GM19467 (cell line): ENCODE measurements at regions not wholly inside any gene's neighbourhood (a gene's known extent, or its start where the extent isn't known, plus 50 kb on each side); places are given as distances from the start of the nearest gene placed in this dataset.

Experiments
- ATAC-seq: cut with Tn5 transposase; IDR thresholded peaks from one replicate; pipeline ENCODE4 v1.9.1; 2021; ENCODE audit warnings: mild to moderate bottlenecking, moderate library complexity; ENCODE audit not compliant: unreplicated experiment

DNA sequence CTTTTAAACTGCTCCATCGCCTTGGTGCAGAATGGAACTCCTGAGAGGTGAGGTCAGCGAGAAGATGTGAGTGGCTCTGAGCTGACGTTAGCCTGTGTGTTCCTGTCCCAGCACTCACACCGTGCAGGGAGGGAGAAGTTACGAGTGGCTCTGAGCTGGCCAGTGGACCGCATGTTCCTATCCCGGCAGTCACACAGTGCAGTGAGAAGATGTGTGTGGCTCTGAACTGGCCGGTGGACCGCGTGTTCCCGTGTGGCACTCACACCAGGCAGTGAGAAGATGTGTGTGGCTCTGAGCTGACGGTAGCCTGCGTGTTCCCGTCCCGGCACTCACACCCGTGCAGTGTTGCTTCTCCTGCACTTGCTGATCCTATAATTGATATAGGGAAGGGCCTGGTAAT is 59.9 kb downstream of the VCPKMT start:
- no peak for ATAC-seq

DNA sequence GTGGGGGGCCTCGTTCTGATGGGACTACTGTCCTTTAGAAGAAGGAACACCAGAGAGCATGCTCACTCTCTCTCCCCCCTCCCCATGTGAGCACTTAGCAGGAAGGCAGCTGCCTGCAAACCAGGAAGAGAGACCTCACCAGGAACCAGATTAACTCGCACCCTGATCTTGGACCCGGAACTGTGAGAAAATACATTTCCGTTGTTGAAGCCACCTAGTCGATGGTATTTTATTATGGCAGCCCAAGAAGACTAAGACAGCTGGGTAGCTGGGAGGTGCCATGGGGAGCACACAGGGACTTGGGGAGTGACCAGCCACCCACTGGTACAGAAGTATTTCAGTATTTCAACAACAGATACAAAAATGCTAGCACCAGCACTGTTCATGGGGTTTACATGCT is 59.0 kb downstream of the VCPKMT start:
- ATAC-seq: no peak

DNA sequence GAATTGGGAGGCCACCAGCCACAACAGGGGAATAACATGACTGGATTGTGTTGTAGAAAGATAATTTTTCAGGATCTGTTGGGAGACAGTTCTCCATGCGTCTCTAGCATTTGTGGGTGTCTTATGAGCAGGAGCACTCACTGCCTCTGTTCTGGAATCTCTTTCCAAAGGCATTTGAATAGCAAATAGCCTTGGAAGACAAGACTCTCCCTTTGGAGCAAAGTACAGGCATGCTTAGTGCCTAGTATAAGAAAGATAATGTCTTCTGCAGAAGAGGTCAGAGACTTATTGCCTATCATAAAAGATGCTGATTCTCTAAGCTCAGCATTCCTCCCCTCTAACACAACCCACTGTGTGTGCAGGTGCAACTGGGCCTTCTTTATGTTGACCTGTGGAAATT is 58.3 kb downstream of the VCPKMT start:
- no peak for ATAC-seq
